ENCODE measurements at regions not wholly inside any gene's neighbourhood (a gene's known extent, or its start where the extent isn't known, plus 50 kb on each side); places are given as distances from the start of the nearest gene placed in this dataset.
A peak's percentile ranks its signal among the peaks of the same experiment; 100 is the strongest.

GRCh38 chr5:121668635-121669034, 183.0 kb upstream of the FTMT start:
- no peaks in the 10 kb centered on the region for H3K36me3 ChIP-seq (replicated peaks in 1 of 2; ENCODE audit: control insufficient read depth in 1 of 2, insufficient read depth in 2 of 2, low read length in 1 of 2)
- no peak overlapping the region for H3K27ac ChIP-seq (ENCODE audit: low read depth in 2 of 2, low read length in 1 of 2)
- no peak for TF ChIP-seq SMC3 (IDR thresholded peaks at IDR 0.05; ENCODE audit: low read depth, low read length)
- TF ChIP-seq RCOR1 (IDR thresholded peaks at IDR 0.05; ENCODE audit: low read length), result no peak
- TF ChIP-seq FOXJ3 (CRISPR knock-in tag; IDR thresholded peaks at IDR 0.05), result no peak
- TF ChIP-seq JUND (IDR thresholded peaks at IDR 0.05), result no peak
- TF ChIP-seq POLR2AphosphoS5 (IDR thresholded peaks at IDR 0.05; ENCODE audit: low read depth, low read length), result no peak
- no peak for TF ChIP-seq RXRA (IDR thresholded peaks at IDR 0.05; ENCODE audit: borderline replicate concordance, low read depth)
- TF ChIP-seq MXI1 (IDR thresholded peaks at IDR 0.05; ENCODE audit: low read depth, low read length), result no peak
- no peak overlapping the region for H3K4me3 ChIP-seq (ENCODE audit: low read depth in 2 of 2, low read length in 1 of 2)
- no peak overlapping the region for H3K4me2 ChIP-seq
- no peaks in the 10 kb centered on the region for H3K4me1 ChIP-seq (ENCODE audit: control insufficient read depth in 1 of 2, insufficient read depth in 2 of 2, low read depth in 1 of 2, low read length in 1 of 2)
- CTCF ChIA-PET, result no interaction called here
- POLR2A ChIA-PET, result no interaction called here
- WGBS (ENCODE audit: low lambda C conversion rate), result 24% methylated on average over 1 of the region's 1 CpG
- no peaks in the 10 kb centered on the region for H3K79me2 ChIP-seq (ENCODE audit: insufficient read depth)
- no peak overlapping the region for H2AFZ ChIP-seq (ENCODE audit: low read depth)
- no peaks in the 10 kb centered on the region for H3F3A ChIP-seq (replicated peaks; ENCODE audit: insufficient read depth)
- H4K20me1 ChIP-seq (ENCODE audit: insufficient read depth), result no peaks in the 10 kb centered on the region
- H3K27me3 ChIP-seq (ENCODE audit: insufficient read depth), result no peaks in the 10 kb centered on the region
- no peaks in the 10 kb centered on the region for H3K9me2 ChIP-seq
- no peaks in the 10 kb centered on the region for H3K9me3 ChIP-seq
- DNase-seq, result no peak
- no peak overlapping the region for H3K9ac ChIP-seq

- Histone ChIP-seq H3K4me2 (no peak overlapping the region), H3K27ac (ENCODE audit: low read depth in 2 of 2, low read length in 1 of 2) (no peak overlapping the region), H3K4me3 (ENCODE audit: low read depth in 2 of 2, low read length in 1 of 2) (no peak overlapping the region), H3K79me2 (ENCODE audit: insufficient read depth) (no peaks in the 10 kb centered on the region), H3K9me2 (no peaks in the 10 kb centered on the region), H3K4me1 (ENCODE audit: control insufficient read depth in 1 of 2, insufficient read depth in 2 of 2, low read depth in 1 of 2, low read length in 1 of 2) (no peaks in the 10 kb centered on the region; a peak in 1 of 4 replicates), H4K20me1 (ENCODE audit: insufficient read depth) (no peaks in the 10 kb centered on the region), H3K9ac (no peak overlapping the region), H3F3A (replicated peaks; ENCODE audit: insufficient read depth) (no peaks in the 10 kb centered on the region), H3K36me3 (replicated peaks in 1 of 2; ENCODE audit: control insufficient read depth in 1 of 2, insufficient read depth in 2 of 2, low read length in 1 of 2) (no peaks in the 10 kb centered on the region), H3K27me3 (ENCODE audit: insufficient read depth) (no peaks in the 10 kb centered on the region), H2AFZ (ENCODE audit: low read depth) (peak overlapping the region; percentile 14; the same call in 1 of the 2 replicates), H3K9me3 (no peaks in the 10 kb centered on the region)
- ChIA-PET POLR2A (no interaction called here), CTCF (no interaction called here)
- 71% methylated on average over 2 of the region's 2 CpGs for WGBS (ENCODE audit: low lambda C conversion rate)
- no peak for DNase-seq
- TF ChIP-seq TEAD4 (IDR thresholded peaks at IDR 0.05; ENCODE audit: borderline replicate concordance, insufficient read depth), result no peak
- TF ChIP-seq YY1 (IDR thresholded peaks at IDR 0.05; ENCODE audit: low read depth), result no peak
- no peak for TF ChIP-seq REST (IDR thresholded peaks at IDR 0.05; ENCODE audit: low read depth, low read length)
- TF ChIP-seq USF2 (IDR thresholded peaks at IDR 0.05; ENCODE audit: borderline replicate concordance, low read depth, low read length), result no peak
- TF ChIP-seq TCF12 (IDR thresholded peaks at IDR 0.05), result no peak
- TF ChIP-seq FOXM1 (IDR thresholded peaks at IDR 0.05; ENCODE audit: low read depth), result no peak
- no peak for TF ChIP-seq NRF1 (IDR thresholded peaks at IDR 0.05; ENCODE audit: low read depth, low read length)
- no peak for TF ChIP-seq USF1 (IDR thresholded peaks at IDR 0.05; ENCODE audit: borderline replicate concordance, low read depth)
- no peak for TF ChIP-seq RCOR1 (IDR thresholded peaks at IDR 0.05; ENCODE audit: low read length)
- TF ChIP-seq FOXJ3 (CRISPR knock-in tag; IDR thresholded peaks at IDR 0.05), result no peak
- no peak for TF ChIP-seq MAX (IDR thresholded peaks at IDR 0.05; ENCODE audit: low read depth)
- TF ChIP-seq NFIC (IDR thresholded peaks at IDR 0.05; ENCODE audit: borderline replicate concordance), result no peak
These were observed 180.1 kb upstream of the FTMT start for GRCh38 chr5:121671624-121672023.

Data from SK-N-SH (cell line).